ENCODE measurements at regions not wholly inside any gene's neighbourhood (a gene's known extent, or its start where the extent isn't known, plus 50 kb on each side); places are given as distances from the start of the nearest gene placed in this dataset.

DNA sequence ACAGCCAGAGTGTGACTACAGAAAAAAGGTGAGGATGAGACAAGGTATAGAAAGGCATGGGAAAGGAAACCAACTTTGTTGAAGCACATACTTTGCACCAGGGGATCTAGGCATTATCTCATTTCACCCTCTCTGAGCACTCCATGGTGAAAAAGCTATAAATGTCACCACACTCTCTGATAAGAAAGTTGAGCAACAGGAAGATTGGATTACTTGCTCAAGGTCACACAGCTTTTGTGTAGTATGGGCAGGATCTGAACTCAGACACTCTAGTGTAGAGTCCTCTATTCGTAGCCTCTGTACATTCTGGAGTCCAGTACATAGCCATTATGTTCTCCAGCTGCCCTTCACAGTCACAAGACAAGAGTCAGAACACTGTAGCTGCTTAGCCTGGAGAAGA is 163.4 kb upstream of the SEMA6D start:
- H2BK120ac ChIP-seq (replicated peaks; ENCODE audit: low read depth, low read length), result no peak overlapping the region
- no peak overlapping the region for H4K8ac ChIP-seq (ENCODE audit: extremely low read depth, insufficient read depth, low read length)
- no peaks in the 10 kb centered on the region for H3K9me3 ChIP-seq (ENCODE audit: insufficient read depth in 2 of 2, low read depth in 1 of 2, low read length in 1 of 2)
- H2AFZ ChIP-seq (ENCODE audit: low read length), result no peak overlapping the region
- no peak for DNase-seq (ENCODE audit: low read depth in 1 of 2, low spot score in 2 of 2)
- no peaks in the 10 kb centered on the region for H3K4me1 ChIP-seq (replicated peaks in 1 of 4; ENCODE audit: control insufficient read depth in 3 of 4, insufficient read depth in 4 of 4, low read length in 3 of 4)
- H3K9ac ChIP-seq (replicated peaks in 1 of 4; ENCODE audit: extremely low read depth in 1 of 4, low read depth in 3 of 4, low read length in 3 of 4), result no peak overlapping the region
- no peaks in the 10 kb centered on the region for H3K27me3 ChIP-seq (replicated peaks in 1 of 4; ENCODE audit: control insufficient read depth in 3 of 4, extremely low read depth in 1 of 4, insufficient read depth in 3 of 4, low read length in 3 of 4)
- no peak overlapping the region for H4K5ac ChIP-seq (ENCODE audit: insufficient read length, low read depth, low read length)
- no peak overlapping the region for H2BK5ac ChIP-seq (ENCODE audit: low read depth, low read length)
- H2BK12ac ChIP-seq (ENCODE audit: low read depth, low read length), result no peak overlapping the region
- no peak overlapping the region for H4K91ac ChIP-seq (replicated peaks; ENCODE audit: insufficient read length, low read length)
- no peaks in the 10 kb centered on the region for H4K20me1 ChIP-seq (replicated peaks in 1 of 2; ENCODE audit: control insufficient read depth in 1 of 2, insufficient read depth in 2 of 2, low read length in 2 of 2)
- H3K56ac ChIP-seq (replicated peaks; ENCODE audit: insufficient read length, low read depth, low read length), result no peak overlapping the region
- no peak overlapping the region for H3K14ac ChIP-seq (ENCODE audit: insufficient read length)
- H2AK5ac ChIP-seq (ENCODE audit: low read depth, low read length), result no peak overlapping the region
- H3K79me2 ChIP-seq (ENCODE audit: control insufficient read depth in 1 of 2, insufficient read depth in 2 of 2, low read length in 2 of 2), result no peaks in the 10 kb centered on the region
- H3K79me1 ChIP-seq (ENCODE audit: low read depth, low read length), result no peaks in the 10 kb centered on the region
- H3K4me3 ChIP-seq (ENCODE audit: extremely low read depth in 1 of 4, insufficient read depth in 2 of 4, low read depth in 3 of 4, low read length in 4 of 4), result no peak overlapping the region
- no peak overlapping the region for H3K27ac ChIP-seq (ENCODE audit: low read depth, low read length)
- no peak overlapping the region for H2BK15ac ChIP-seq (ENCODE audit: low read length)
- H3K23ac ChIP-seq (ENCODE audit: insufficient read length), result no peak overlapping the region
- H3K36me3 ChIP-seq (ENCODE audit: control insufficient read depth in 2 of 4, insufficient read depth in 4 of 4, low read length in 3 of 4), result no peaks in the 10 kb centered on the region
- no peak overlapping the region for H3K4me2 ChIP-seq (ENCODE audit: insufficient read depth in 1 of 2, low read depth in 2 of 2, low read length in 2 of 2)
- H3K4ac ChIP-seq (replicated peaks; ENCODE audit: insufficient read length, low read depth, low read length), result no peak overlapping the region
- 95% methylated on average over 1 of the region's 1 CpG; no CpG with 5 or more reads in 1 of the 2 experiments for WGBS, 2 experiments (ENCODE audit: extremely low coverage in 1 of 2, insufficient coverage in 1 of 2, insufficient read length in 1 of 2, insufficient replicate concordance in 2 of 2, low coverage in 1 of 2, low lambda C conversion rate in 2 of 2, missing lambda C conversion rate in 1 of 2)
- CTCF ChIA-PET (ENCODE audit: partially characterized antibody), result interaction anchor here (0.6 to 3.9 kb wide), 4 partner anchors 17 to 434 kb away, joined by 3 to 19 read pairs (median 4); no protein-coding TSS in a partner anchor
- H3K23me2 ChIP-seq (ENCODE audit: low read depth, low read length), result no peaks in the 10 kb centered on the region; the same call in 1 of the 2 replicates
- no peak overlapping the region for H3K18ac ChIP-seq (ENCODE audit: extremely low read depth, low read length)
- no peak for FAIRE-seq
- POLR2A ChIA-PET (ENCODE audit: partially characterized antibody), result no interaction called here
- no peak overlapping the region for H2BK20ac ChIP-seq (ENCODE audit: low read length)
- TF ChIP-seq RFX5 (IDR thresholded peaks at IDR 0.05; ENCODE audit: borderline replicate concordance, low read depth, low read length) (no peak), MAFK (IDR thresholded peaks at IDR 0.05; ENCODE audit: low read depth, low read length) (no peak), PHF8 (conservative IDR thresholded peaks at IDR 0.05; ENCODE audit: low read depth, low read length) (no peak), POLR2AphosphoS5 (IDR thresholded peaks at IDR 0.05; ENCODE audit: low read depth, low read length) (no peak), CHD1 (IDR thresholded peaks at IDR 0.05; ENCODE audit: low read depth, low read length) (no peak), GTF2F1 (IDR thresholded peaks at IDR 0.05; ENCODE audit: borderline replicate concordance, low read depth, low read length) (no peak), YY1 (IDR thresholded peaks at IDR 0.05; ENCODE audit: low read depth, low read length) (no peak), SAP30 (IDR thresholded peaks at IDR 0.05; ENCODE audit: insufficient read depth, insufficient replicate concordance, low read length) (no peak), POU5F1 (IDR thresholded peaks at IDR 0.05; ENCODE audit: low read depth, low read length) (no peak)
- TF ChIP-seq, protein P1, sequence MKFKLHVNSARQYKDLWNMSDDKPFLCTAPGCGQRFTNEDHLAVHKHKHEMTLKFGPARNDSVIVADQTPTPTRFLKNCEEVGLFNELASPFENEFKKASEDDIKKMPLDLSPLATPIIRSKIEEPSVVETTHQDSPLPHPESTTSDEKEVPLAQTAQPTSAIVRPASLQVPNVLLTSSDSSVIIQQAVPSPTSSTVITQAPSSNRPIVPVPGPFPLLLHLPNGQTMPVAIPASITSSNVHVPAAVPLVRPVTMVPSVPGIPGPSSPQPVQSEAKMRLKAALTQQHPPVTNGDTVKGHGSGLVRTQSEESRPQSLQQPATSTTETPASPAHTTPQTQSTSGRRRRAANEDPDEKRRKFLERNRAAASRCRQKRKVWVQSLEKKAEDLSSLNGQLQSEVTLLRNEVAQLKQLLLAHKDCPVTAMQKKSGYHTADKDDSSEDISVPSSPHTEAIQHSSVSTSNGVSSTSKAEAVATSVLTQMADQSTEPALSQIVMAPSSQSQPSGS (IDR thresholded peaks at IDR 0.05; ENCODE audit: low read length), result no peak
- TF ChIP-seq, protein P2, sequence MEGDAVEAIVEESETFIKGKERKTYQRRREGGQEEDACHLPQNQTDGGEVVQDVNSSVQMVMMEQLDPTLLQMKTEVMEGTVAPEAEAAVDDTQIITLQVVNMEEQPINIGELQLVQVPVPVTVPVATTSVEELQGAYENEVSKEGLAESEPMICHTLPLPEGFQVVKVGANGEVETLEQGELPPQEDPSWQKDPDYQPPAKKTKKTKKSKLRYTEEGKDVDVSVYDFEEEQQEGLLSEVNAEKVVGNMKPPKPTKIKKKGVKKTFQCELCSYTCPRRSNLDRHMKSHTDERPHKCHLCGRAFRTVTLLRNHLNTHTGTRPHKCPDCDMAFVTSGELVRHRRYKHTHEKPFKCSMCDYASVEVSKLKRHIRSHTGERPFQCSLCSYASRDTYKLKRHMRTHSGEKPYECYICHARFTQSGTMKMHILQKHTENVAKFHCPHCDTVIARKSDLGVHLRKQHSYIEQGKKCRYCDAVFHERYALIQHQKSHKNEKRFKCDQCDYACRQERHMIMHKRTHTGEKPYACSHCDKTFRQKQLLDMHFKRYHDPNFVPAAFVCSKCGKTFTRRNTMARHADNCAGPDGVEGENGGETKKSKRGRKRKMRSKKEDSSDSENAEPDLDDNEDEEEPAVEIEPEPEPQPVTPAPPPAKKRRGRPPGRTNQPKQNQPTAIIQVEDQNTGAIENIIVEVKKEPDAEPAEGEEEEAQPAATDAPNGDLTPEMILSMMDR (IDR thresholded peaks at IDR 0.05; ENCODE audit: control extremely low read depth in 1 of 3, insufficient read depth in 1 of 3, low read depth in 1 of 3, low read length in 3 of 3), result no peak

Measured in H1 (cell line).